ENCODE measurements at regions not wholly inside any gene's neighbourhood (a gene's known extent, or its start where the extent isn't known, plus 50 kb on each side); places are given as distances from the start of the nearest gene placed in this dataset.

- H3K27ac ChIP-seq (ENCODE audit: low read depth, low read length): no peak overlapping the region
- Mint-ChIP-seq H3K27me3 (ENCODE audit: insufficient read depth) (no peaks in the 10 kb centered on the region), H3K36me3 (ENCODE audit: low read depth) (no peaks in the 10 kb centered on the region), H3K9me3 (peaks cover 12% of the 10 kb centered on the region), H3K4me1 (peaks cover 27% of the 10 kb centered on the region), H3K27ac (no peak overlapping the region), H3K4me3 (no peak overlapping the region)
- H3K4me3 ChIP-seq (ENCODE audit: low read length): no peak overlapping the region
- H3K9me3 ChIP-seq (ENCODE audit: control insufficient read depth, low read length): no peaks in the 10 kb centered on the region
- peaks cover 2% of the 10 kb centered on the region for H3K4me1 ChIP-seq (ENCODE audit: control insufficient read depth, insufficient read depth, low read length)
- DNase-seq: no peak
- no peaks in the 10 kb centered on the region for H3K36me3 ChIP-seq (ENCODE audit: control insufficient read depth, insufficient read depth, low read length)
- TF ChIP-seq CTCF (conservative IDR thresholded peaks at IDR 0.05): no peak
- H3K9ac ChIP-seq (ENCODE audit: extremely low read depth, low read length, poor library complexity, severe bottlenecking): no peak overlapping the region
- H3K27me3 ChIP-seq (ENCODE audit: control insufficient read depth, insufficient read depth, low read length, poor library complexity, severe bottlenecking): no peaks in the 10 kb centered on the region
- 90 to 95% methylated on average over 2 to 4 of the region's 4 CpGs for WGBS, 2 experiments (ENCODE audit: insufficient coverage in 1 of 2, insufficient read length in 1 of 2)
These were observed 356.5 kb upstream of the SLCO3A1 start for GRCh38 chr15:91496754-91497691.

- no peak overlapping the region for H3K27ac ChIP-seq (ENCODE audit: low read depth, low read length)
- peaks cover 2% of the 10 kb centered on the region for H3K4me1 ChIP-seq (ENCODE audit: control insufficient read depth, insufficient read depth, low read length)
These were observed 355.3 kb upstream of the SLCO3A1 start for GRCh38 chr15:91498046-91498748.

GRCh38 chr15:91498749-91499062 is 354.8 kb upstream of the SLCO3A1 start:
- H3K27me3 Mint-ChIP-seq (ENCODE audit: insufficient read depth): no peaks in the 10 kb centered on the region
- TF ChIP-seq CTCF (conservative IDR thresholded peaks at IDR 0.05): no peak
- H3K4me1 ChIP-seq (ENCODE audit: control insufficient read depth, insufficient read depth, low read length): peaks cover 2% of the 10 kb centered on the region
- H3K4me1 Mint-ChIP-seq: peaks cover 27% of the 10 kb centered on the region
- no peaks in the 10 kb centered on the region for H3K27me3 ChIP-seq (ENCODE audit: control insufficient read depth, insufficient read depth, low read length, poor library complexity, severe bottlenecking)
- 80 to 100% methylated on average over 1 of the region's 1 CpG for WGBS, 2 experiments (ENCODE audit: insufficient coverage in 1 of 2, insufficient read length in 1 of 2)
- H3K36me3 Mint-ChIP-seq (ENCODE audit: low read depth): no peaks in the 10 kb centered on the region
- peaks cover 19% of the 10 kb centered on the region for H3K9me3 Mint-ChIP-seq
- no peaks in the 10 kb centered on the region for H3K36me3 ChIP-seq (ENCODE audit: control insufficient read depth, insufficient read depth, low read length)
- no peak overlapping the region for H3K4me3 ChIP-seq (ENCODE audit: low read length)
- no peak for DNase-seq
- H3K27ac ChIP-seq (ENCODE audit: low read depth, low read length): no peak overlapping the region
- H3K9me3 ChIP-seq (ENCODE audit: control insufficient read depth, low read length): no peaks in the 10 kb centered on the region
- no peak overlapping the region for H3K27ac Mint-ChIP-seq
- no peak overlapping the region for H3K4me3 Mint-ChIP-seq
- H3K9ac ChIP-seq (ENCODE audit: extremely low read depth, low read length, poor library complexity, severe bottlenecking): no peak overlapping the region

More at GRCh38 chr15:91498046-91498748, 355.3 kb upstream of the SLCO3A1 start:
- Mint-ChIP-seq H3K36me3 (ENCODE audit: low read depth) (no peaks in the 10 kb centered on the region), H3K9me3 (peaks cover 17% of the 10 kb centered on the region), H3K27me3 (ENCODE audit: insufficient read depth) (no peaks in the 10 kb centered on the region), H3K4me1 (peaks cover 27% of the 10 kb centered on the region), H3K27ac (no peak overlapping the region), H3K4me3 (no peak overlapping the region)
- Histone ChIP-seq H3K4me3 (ENCODE audit: low read length) (no peak overlapping the region), H3K9me3 (ENCODE audit: control insufficient read depth, low read length) (no peaks in the 10 kb centered on the region), H3K36me3 (ENCODE audit: control insufficient read depth, insufficient read depth, low read length) (no peaks in the 10 kb centered on the region), H3K27me3 (ENCODE audit: control insufficient read depth, insufficient read depth, low read length, poor library complexity, severe bottlenecking) (no peaks in the 10 kb centered on the region), H3K9ac (ENCODE audit: extremely low read depth, low read length, poor library complexity, severe bottlenecking) (no peak overlapping the region)
- TF ChIP-seq CTCF (conservative IDR thresholded peaks at IDR 0.05): no peak
- DNase-seq: no peak
- WGBS, 2 experiments (ENCODE audit: insufficient coverage in 1 of 2, insufficient read length in 1 of 2): 96 to 100% methylated on average over 1 to 2 of the region's 4 CpGs
